Uterus (tissue), 2 donors: ENCODE measurements at regions not wholly inside any gene's neighbourhood (a gene's known extent, or its start where the extent isn't known, plus 50 kb on each side); places are given as distances from the start of the nearest gene placed in this dataset.

Experiments
- CTCF ChIP-seq, 4 experiments: fragments of 200-600 bp in 2 of 4; fragments of 450-650 bp in 2 of 4; sonication (generic) in 2 of 4; IDR thresholded peaks; one replicate each; pipeline ENCODE4 v1.5.1; 2016 to 2019; ENCODE audit warnings: antibody characterized with exemption in 4 of 4, mild to moderate bottlenecking in 2 of 4, moderate library complexity in 1 of 4
- POLR2A ChIP-seq, 2 donors: fragments of 450-650 bp; IDR thresholded peaks; one replicate each; pipeline ENCODE4 v1.6.1; 2016; ENCODE audit warnings: antibody characterized with exemption in 2 of 2, mild to moderate bottlenecking in 1 of 2, moderate library complexity in 1 of 2

GRCh38 chr13:34826432-34826831 is 115.6 kb upstream of the NBEA start:
- TF ChIP-seq POLR2A (IDR thresholded peaks at IDR 0.05) (no peak), CTCF (IDR thresholded peaks at IDR 0.05) (no peak)
